Vagina (tissue), 2 donors: ENCODE measurements at regions not wholly inside any gene's neighbourhood (a gene's known extent, or its start where the extent isn't known, plus 50 kb on each side); places are given as distances from the start of the nearest gene placed in this dataset.

Source experiments
- CTCF ChIP-seq, 3 experiments: fragments of 450-650 bp in 2 of 3; fragments of 200-600 bp in 1 of 3; sonication (generic) in 1 of 3; IDR thresholded peaks; one replicate each; pipeline ENCODE4 v1.5.1; 2017 to 2019; ENCODE audit warnings: antibody characterized with exemption in 3 of 3, mild to moderate bottlenecking in 2 of 3, moderate library complexity in 2 of 3
- POLR2A ChIP-seq, 2 donors: fragments of 450-650 bp; IDR thresholded peaks; one replicate each; pipeline ENCODE4 v1.6.1; 2017; ENCODE audit warnings: antibody characterized with exemption in 2 of 2, mild to moderate bottlenecking in 2 of 2, moderate library complexity in 2 of 2
- POLR2AphosphoS5 ChIP-seq, 2 donors: sonication (generic); formaldehyde crosslinking; IDR thresholded peaks; one replicate each; pipeline ENCODE4 v1.9.0; 2017; ENCODE audit warnings: antibody characterized with exemption in 2 of 2, mild to moderate bottlenecking in 2 of 2, low read depth in 1 of 2; ENCODE audit not compliant: insufficient read depth in 1 of 2

DNA sequence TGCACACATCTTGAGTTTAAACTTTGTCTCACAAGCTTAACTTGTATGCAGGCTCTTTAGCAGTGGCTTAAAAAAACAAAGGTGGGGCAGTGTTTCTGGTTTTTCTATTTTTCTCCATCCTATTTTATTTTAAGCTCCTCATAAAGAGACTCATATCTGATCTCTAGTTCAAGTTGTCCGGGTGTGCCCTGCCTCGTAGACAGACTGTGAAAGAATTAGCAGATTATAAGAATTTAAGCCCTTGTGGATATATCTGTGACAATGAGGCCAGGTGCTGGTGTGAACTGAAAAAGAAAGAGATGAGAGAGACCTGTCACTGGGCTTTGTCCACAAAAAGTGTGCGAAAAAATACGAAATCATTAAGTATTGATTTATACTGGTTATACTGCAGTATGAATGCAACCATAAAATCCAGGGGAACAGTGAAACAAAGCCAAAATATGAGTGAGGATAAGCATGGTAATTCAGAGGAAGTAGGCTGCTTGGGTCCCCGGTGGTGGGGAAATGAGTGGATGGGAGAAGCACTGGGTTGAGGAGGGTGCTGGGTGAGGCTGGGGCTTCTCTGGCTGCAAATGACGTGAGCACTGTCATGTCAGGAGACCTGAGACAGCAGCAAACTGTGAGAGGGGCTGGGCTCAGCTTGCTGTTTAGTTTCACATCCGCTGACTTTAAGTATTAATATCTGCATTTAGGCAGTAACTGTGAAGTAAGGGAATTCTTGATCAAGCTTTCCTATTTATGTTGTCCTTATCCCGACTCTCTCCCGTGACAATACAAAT, 179.7 kb upstream of the ANKRD55 start:
- TF ChIP-seq CTCF (IDR thresholded peaks at IDR 0.05), result no peak
- no peak for TF ChIP-seq POLR2AphosphoS5 (IDR thresholded peaks at IDR 0.05; ENCODE audit: insufficient read depth in 1 of 2, low read depth in 1 of 2)
- TF ChIP-seq POLR2A (IDR thresholded peaks at IDR 0.05), result no peak
